Panc1 (cell line): ENCODE measurements at regions not wholly inside any gene's neighbourhood (a gene's known extent, or its start where the extent isn't known, plus 50 kb on each side); places are given as distances from the start of the nearest gene placed in this dataset.

Experiments used
- ATAC-seq: fragments of 200-7000 bp; cut with Tn5 transposase; 2 replicates; pipeline ENCODE4 v1.9.1; 2020; ENCODE audit warnings: mild to moderate bottlenecking, moderate library complexity
- BruUV-seq: library from RNA; stranded (reverse); fragments of 400-500 nt; replicated peaks from 2 replicates; lab custom pipeline; 2021; lab: Mats Ljungman, UMichigan
- CTCF ChIA-PET: fragments of 300-600 bp; sonication (Branson Sonifier 250); formaldehyde crosslinking; loops from one replicate; lab custom pipeline; 2022; ENCODE audit warnings: antibody characterized with exemption; lab: Charles Lee
- POLR2A ChIA-PET: fragments of 300-600 bp; sonication (Branson Sonifier 250); formaldehyde crosslinking; loops from one replicate; lab custom pipeline; 2022; ENCODE audit warnings: antibody characterized with exemption; lab: Charles Lee
- DNase-seq: peaks from one replicate; pipeline ENCODE4 v3.0.0-alpha.2; 2010; ENCODE audit warnings: low read depth, low spot score
- H3K27ac ChIP-seq: 2 replicates; pipeline ENCODE4 v1.5.1; 2011; ENCODE audit warnings: mild to moderate bottlenecking, low read length, inconsistent platforms
- H3K27me3 ChIP-seq: fragments of 200-500 bp; sonication (Bioruptor generic); 2 replicates; pipeline ENCODE4 v1.6.0; 2014; ENCODE audit warnings: low read length, inconsistent platforms; ENCODE audit not compliant: control insufficient read depth, insufficient read depth
- H3K36me3 ChIP-seq: fragments of 200-500 bp; sonication (Bioruptor generic); 2 replicates; pipeline ENCODE4 v1.5.1; 2014; ENCODE audit warnings: inconsistent platforms, mild to moderate bottlenecking, low read length, moderate library complexity; ENCODE audit not compliant: control insufficient read depth, insufficient read depth
- H3K4me1 ChIP-seq: 2 replicates; pipeline ENCODE4 v1.5.1; 2011; ENCODE audit warnings: inconsistent platforms, mild to moderate bottlenecking, low read length, moderate library complexity; ENCODE audit not compliant: control insufficient read depth, insufficient read depth
- H3K4me3 ChIP-seq, 2 experiments: 2 replicates each; pipeline ENCODE4 v1.5.1; 2011 to 2012; ENCODE audit warnings: low read depth in 2 of 2, low read length in 2 of 2, mild to moderate bottlenecking in 2 of 2, inconsistent platforms in 1 of 2, moderate library complexity in 1 of 2
- H3K9me3 ChIP-seq: fragments of 200-500 bp; sonication (Bioruptor generic); 2 replicates; pipeline ENCODE4 v1.5.1; 2014; ENCODE audit warnings: low read depth, mild to moderate bottlenecking, inconsistent platforms, low read length, moderate library complexity; ENCODE audit not compliant: control insufficient read depth, insufficient read depth
- POLR2AphosphoS5 ChIP-seq: IDR thresholded peaks from 2 replicates; pipeline ENCODE4 v1.6.1; 2012; ENCODE audit warnings: mild to moderate bottlenecking, low read depth, low read length, moderate library complexity
- SIN3A ChIP-seq: IDR thresholded peaks from 2 replicates; pipeline ENCODE4 v1.6.1; 2012; ENCODE audit warnings: low read depth, mild to moderate bottlenecking, low read length, moderate library complexity, borderline replicate concordance; ENCODE audit not compliant: insufficient read depth
- TCF7L2 ChIP-seq: IDR thresholded peaks from 2 replicates; pipeline ENCODE4 v1.6.1; 2011; ENCODE audit warnings: mild to moderate bottlenecking, low read depth, low read length, inconsistent platforms
- in situ Hi-C: cut with HindIII; loops from 2 replicates; pipeline ENCODE4 v1.10.0; 2016; ENCODE audit warnings: low sequenced_read_pairs, low pct_unique_long_range_greater_than_20kb
- intact Hi-C: fragments of 100-400 bp; cut with micrococcal nuclease; formaldehyde crosslinking; loops from one replicate; pipeline ENCODE4 v1.10.0; 2022; ENCODE audit not compliant: unreplicated experiment
- TF ChIP-seq, protein P1 (sequence below): fragments of 450-650 bp; IDR thresholded peaks from 2 replicates; pipeline ENCODE4 v1.5.1; 2017; ENCODE audit warnings: mild to moderate bottlenecking
- TF ChIP-seq, protein P2 (sequence below), 2 experiments: IDR thresholded peaks; 2 replicates each; pipeline ENCODE4 v1.6.1; 2011 to 2012; ENCODE audit warnings: low read depth in 2 of 2, control low read depth in 1 of 2, low read length in 1 of 2, mild to moderate bottlenecking in 1 of 2, moderate library complexity in 1 of 2; ENCODE audit not compliant: insufficient read depth in 1 of 2

DNA sequence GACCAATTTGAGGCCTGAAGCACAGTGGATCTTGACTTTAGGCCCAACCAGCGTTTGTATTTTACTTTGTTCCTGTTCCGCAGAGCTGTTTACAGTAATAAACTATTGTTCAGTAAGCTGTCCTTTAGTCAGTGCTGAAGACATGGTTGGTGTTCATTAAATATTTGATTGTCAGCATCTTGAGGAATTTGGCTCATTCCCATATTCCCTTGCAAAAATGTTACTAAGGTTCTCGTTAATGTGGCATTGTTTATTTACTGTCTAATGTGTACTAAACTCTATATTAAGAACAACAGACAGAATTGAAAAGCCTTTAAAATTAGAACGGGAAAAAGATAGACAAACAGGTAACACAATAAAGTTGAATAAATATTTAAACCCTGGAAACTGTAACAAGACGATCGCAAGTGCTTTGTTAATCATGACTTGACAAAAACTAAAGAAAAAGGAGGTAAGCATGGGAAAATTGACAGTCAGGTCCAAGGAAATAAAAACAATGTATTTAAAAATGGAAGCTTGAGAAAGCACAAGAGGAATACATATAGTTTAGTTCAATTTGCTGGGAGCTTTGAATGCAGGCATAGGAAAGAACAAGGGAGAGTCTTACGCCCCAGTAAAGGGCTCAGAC is 1060.8 kb upstream of the CRIM1 start:
- Histone ChIP-seq H3K27me3 (no peaks in the 10 kb centered on the region), H3K4me3 (no peak overlapping the region), H3K9me3 (no peaks in the 10 kb centered on the region), H3K36me3 (no peaks in the 10 kb centered on the region), H3K4me1 (no peaks in the 10 kb centered on the region), H3K27ac (no peak overlapping the region)
- intact Hi-C loops (no loop called here), in situ Hi-C loops (no loop called here)
- ATAC-seq: no peak
- DNase-seq: no peak
- CTCF ChIA-PET: no interaction called here
- TF ChIP-seq, protein P1, sequence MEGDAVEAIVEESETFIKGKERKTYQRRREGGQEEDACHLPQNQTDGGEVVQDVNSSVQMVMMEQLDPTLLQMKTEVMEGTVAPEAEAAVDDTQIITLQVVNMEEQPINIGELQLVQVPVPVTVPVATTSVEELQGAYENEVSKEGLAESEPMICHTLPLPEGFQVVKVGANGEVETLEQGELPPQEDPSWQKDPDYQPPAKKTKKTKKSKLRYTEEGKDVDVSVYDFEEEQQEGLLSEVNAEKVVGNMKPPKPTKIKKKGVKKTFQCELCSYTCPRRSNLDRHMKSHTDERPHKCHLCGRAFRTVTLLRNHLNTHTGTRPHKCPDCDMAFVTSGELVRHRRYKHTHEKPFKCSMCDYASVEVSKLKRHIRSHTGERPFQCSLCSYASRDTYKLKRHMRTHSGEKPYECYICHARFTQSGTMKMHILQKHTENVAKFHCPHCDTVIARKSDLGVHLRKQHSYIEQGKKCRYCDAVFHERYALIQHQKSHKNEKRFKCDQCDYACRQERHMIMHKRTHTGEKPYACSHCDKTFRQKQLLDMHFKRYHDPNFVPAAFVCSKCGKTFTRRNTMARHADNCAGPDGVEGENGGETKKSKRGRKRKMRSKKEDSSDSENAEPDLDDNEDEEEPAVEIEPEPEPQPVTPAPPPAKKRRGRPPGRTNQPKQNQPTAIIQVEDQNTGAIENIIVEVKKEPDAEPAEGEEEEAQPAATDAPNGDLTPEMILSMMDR: no peak
- TF ChIP-seq, protein P2, sequence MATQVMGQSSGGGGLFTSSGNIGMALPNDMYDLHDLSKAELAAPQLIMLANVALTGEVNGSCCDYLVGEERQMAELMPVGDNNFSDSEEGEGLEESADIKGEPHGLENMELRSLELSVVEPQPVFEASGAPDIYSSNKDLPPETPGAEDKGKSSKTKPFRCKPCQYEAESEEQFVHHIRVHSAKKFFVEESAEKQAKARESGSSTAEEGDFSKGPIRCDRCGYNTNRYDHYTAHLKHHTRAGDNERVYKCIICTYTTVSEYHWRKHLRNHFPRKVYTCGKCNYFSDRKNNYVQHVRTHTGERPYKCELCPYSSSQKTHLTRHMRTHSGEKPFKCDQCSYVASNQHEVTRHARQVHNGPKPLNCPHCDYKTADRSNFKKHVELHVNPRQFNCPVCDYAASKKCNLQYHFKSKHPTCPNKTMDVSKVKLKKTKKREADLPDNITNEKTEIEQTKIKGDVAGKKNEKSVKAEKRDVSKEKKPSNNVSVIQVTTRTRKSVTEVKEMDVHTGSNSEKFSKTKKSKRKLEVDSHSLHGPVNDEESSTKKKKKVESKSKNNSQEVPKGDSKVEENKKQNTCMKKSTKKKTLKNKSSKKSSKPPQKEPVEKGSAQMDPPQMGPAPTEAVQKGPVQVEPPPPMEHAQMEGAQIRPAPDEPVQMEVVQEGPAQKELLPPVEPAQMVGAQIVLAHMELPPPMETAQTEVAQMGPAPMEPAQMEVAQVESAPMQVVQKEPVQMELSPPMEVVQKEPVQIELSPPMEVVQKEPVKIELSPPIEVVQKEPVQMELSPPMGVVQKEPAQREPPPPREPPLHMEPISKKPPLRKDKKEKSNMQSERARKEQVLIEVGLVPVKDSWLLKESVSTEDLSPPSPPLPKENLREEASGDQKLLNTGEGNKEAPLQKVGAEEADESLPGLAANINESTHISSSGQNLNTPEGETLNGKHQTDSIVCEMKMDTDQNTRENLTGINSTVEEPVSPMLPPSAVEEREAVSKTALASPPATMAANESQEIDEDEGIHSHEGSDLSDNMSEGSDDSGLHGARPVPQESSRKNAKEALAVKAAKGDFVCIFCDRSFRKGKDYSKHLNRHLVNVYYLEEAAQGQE (IDR thresholded peaks at IDR 0.05; ENCODE audit: insufficient read depth in 1 of 2, low read depth in 2 of 2, low read length in 1 of 2): no peak
- TF ChIP-seq POLR2AphosphoS5 (no peak), TCF7L2 (no peak), SIN3A (no peak)
- BruUV-seq: no TSS peak
- POLR2A ChIA-PET: no interaction called here

DNA sequence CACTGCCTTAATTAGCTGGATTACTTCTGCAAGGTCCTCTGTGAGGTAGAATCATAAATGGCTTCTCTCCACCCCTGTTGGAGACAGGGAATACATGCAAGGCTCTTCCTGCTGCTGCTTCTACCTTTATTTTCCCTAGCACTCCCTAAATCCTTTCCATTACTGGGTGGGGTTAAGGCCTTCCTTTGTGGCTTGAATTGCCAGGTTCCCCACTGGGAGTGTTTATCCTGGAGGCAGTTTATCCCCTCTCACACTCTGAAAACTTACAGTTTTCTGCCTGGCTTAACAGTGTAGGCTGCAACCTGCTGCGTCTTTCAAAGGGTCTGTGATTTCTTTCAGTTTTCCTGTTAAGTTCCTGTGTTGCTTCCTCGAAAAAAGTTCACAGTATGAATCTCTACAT is 1062.3 kb upstream of the CRIM1 start:
- POLR2A ChIA-PET: interaction anchor here (0.7 kb wide), 1 partner anchor 663 kb away, joined by 4 read pairs; no protein-coding TSS in a partner anchor
- H3K27ac ChIP-seq: no peak overlapping the region

More for the DNA sequence above, 1062.3 kb upstream of the CRIM1 start:
- intact Hi-C loops: no loop called here
- H3K4me3 ChIP-seq: no peak overlapping the region
- no peaks in the 10 kb centered on the region for H3K27me3 ChIP-seq
- TF ChIP-seq POLR2AphosphoS5 (no peak), SIN3A (no peak)
- TF ChIP-seq, protein P2 (IDR thresholded peaks at IDR 0.05; ENCODE audit: insufficient read depth in 1 of 2, low read depth in 2 of 2, low read length in 1 of 2): no peak
- no peak for DNase-seq
- no peaks in the 10 kb centered on the region for H3K9me3 ChIP-seq
- H3K4me1 ChIP-seq: no peaks in the 10 kb centered on the region
- no peak for ATAC-seq
- CTCF ChIA-PET: no interaction called here
- no TSS peak for BruUV-seq
- in situ Hi-C loops: no loop called here
- H3K36me3 ChIP-seq: no peaks in the 10 kb centered on the region
